ENCODE measurements at regions not wholly inside any gene's neighbourhood (a gene's known extent, or its start where the extent isn't known, plus 50 kb on each side); places are given as distances from the start of the nearest gene placed in this dataset.

- TF ChIP-seq POLR2A (IDR thresholded peaks at IDR 0.05) (no peak), CTCF (IDR thresholded peaks at IDR 0.05) (no peak)
- no peak for DNase-seq (ENCODE audit: low spot score in 2 of 2)
- H3K27me3 ChIP-seq, result no peaks in the 10 kb centered on the region
- no peaks in the 10 kb centered on the region for H3K36me3 ChIP-seq
- no peaks in the 10 kb centered on the region for H3K9me3 ChIP-seq
- H3K4me1 ChIP-seq, result peaks cover 38% of the 10 kb centered on the region
- peak overlapping the region; percentile 69 for H3K27ac ChIP-seq
- WGBS, result 50% methylated on average over 2 of the region's 2 CpGs
- H3K4me3 ChIP-seq, result no peak overlapping the region
These were observed 375.3 kb downstream of the MAFB start for GRCh38 chr20:40313730-40314129.

GRCh38 chr20:40309731-40310130, 379.3 kb downstream of the MAFB start:
- no peak for TF ChIP-seq CTCF (IDR thresholded peaks at IDR 0.05)
- Histone ChIP-seq H3K9me3 (no peaks in the 10 kb centered on the region), H3K4me1 (peaks cover 14% of the 10 kb centered on the region), H3K36me3 (no peaks in the 10 kb centered on the region), H3K27ac (no peak overlapping the region), H3K27me3 (no peaks in the 10 kb centered on the region), H3K4me3 (no peak overlapping the region)
- 78% methylated on average over 6 of the region's 6 CpGs for WGBS
- DNase-seq (ENCODE audit: low spot score in 2 of 2), result no peak

GRCh38 chr20:40307997-40308396, 381.0 kb downstream of the MAFB start:
- no peak for TF ChIP-seq CTCF (IDR thresholded peaks at IDR 0.05)
- H3K4me3 ChIP-seq, result no peak overlapping the region
- no peak for DNase-seq (ENCODE audit: low spot score in 2 of 2)
- no peak overlapping the region for H3K27ac ChIP-seq
- no peaks in the 10 kb centered on the region for H3K27me3 ChIP-seq
- no peaks in the 10 kb centered on the region for H3K36me3 ChIP-seq
- 80% methylated on average over 7 of the region's 7 CpGs for WGBS
- no peaks in the 10 kb centered on the region for H3K9me3 ChIP-seq
- peaks cover 2% of the 10 kb centered on the region for H3K4me1 ChIP-seq

- no peak overlapping the region for H3K4me3 ChIP-seq
- TF ChIP-seq EP300 (IDR thresholded peaks at IDR 0.05) (no peak), POLR2AphosphoS5 (IDR thresholded peaks at IDR 0.05) (no peak), CTCF (IDR thresholded peaks at IDR 0.05) (no peak), POLR2A (IDR thresholded peaks at IDR 0.05) (no peak)
- WGBS, result 62% methylated on average over 3 of the region's 3 CpGs
- H3K27ac ChIP-seq, result no peak overlapping the region
- DNase-seq (ENCODE audit: low spot score in 2 of 2), result no peak
- H3K36me3 ChIP-seq, result no peaks in the 10 kb centered on the region
- H3K9me3 ChIP-seq, result no peaks in the 10 kb centered on the region
- H3K4me1 ChIP-seq, result no peaks in the 10 kb centered on the region
- no peaks in the 10 kb centered on the region for H3K27me3 ChIP-seq
These were observed 381.8 kb downstream of the MAFB start for GRCh38 chr20:40307268-40307667.

GRCh38 chr20:40305303-40305702, 383.7 kb downstream of the MAFB start:
- Histone ChIP-seq H3K36me3 (no peaks in the 10 kb centered on the region), H3K27me3 (peaks cover 2% of the 10 kb centered on the region), H3K4me3 (no peak overlapping the region), H3K27ac (no peak overlapping the region), H3K9me3 (no peaks in the 10 kb centered on the region), H3K4me1 (no peaks in the 10 kb centered on the region)
- WGBS, result 94% methylated on average over 2 of the region's 2 CpGs
- DNase-seq (ENCODE audit: low spot score in 2 of 2), result no peak
- TF ChIP-seq POLR2A (IDR thresholded peaks at IDR 0.05), result no peak
- no peak for TF ChIP-seq EP300 (IDR thresholded peaks at IDR 0.05)
- no peak for TF ChIP-seq POLR2AphosphoS5 (IDR thresholded peaks at IDR 0.05)
- TF ChIP-seq CTCF (IDR thresholded peaks at IDR 0.05), result no peak
